Astrocyte of the hippocampus (primary cell): ENCODE measurements at regions not wholly inside any gene's neighbourhood (a gene's known extent, or its start where the extent isn't known, plus 50 kb on each side); places are given as distances from the start of the nearest gene placed in this dataset.
"Not testable (repeated sequence)": the region's sequence is repeated elsewhere in the genome, so short reads cannot be mapped to it uniquely, and the experiment has no call there.

Experiments used
- DNase-seq: peaks from one replicate; pipeline ENCODE4 v3.0.0; 2011; ENCODE audit warnings: low read depth, low spot score

DNA sequence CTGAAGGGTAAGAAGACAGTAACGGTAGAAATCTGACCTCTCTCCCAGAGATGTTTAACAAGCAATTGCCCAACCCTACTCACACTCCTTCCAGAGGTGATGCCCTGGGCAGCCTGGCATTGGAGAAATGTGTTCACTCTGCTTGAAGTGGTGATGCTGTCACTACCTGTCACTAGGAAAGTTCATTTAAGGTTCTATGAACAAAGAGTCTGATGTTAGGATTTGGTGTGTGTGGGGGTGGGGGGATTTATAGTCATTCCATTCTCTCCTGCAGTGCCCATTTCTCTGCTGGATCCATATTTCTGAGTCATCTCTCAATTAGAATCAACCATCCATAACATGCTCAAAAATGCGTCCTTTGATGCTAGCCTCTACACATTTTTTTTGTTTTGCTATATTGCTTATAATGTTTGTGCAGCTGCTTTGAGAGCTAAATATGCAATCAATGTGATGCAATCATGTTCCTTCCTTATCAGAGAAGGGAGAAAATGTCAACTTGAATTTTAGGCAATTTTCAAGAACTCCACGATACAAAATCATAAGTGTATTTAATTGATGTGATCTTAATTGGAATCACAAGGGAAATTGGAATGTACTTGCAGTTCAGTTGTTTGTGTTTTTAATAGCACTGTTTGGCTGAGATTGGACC lies 173.9 kb downstream of the DUSP10 start:
- DNase-seq: no peak

DNA sequence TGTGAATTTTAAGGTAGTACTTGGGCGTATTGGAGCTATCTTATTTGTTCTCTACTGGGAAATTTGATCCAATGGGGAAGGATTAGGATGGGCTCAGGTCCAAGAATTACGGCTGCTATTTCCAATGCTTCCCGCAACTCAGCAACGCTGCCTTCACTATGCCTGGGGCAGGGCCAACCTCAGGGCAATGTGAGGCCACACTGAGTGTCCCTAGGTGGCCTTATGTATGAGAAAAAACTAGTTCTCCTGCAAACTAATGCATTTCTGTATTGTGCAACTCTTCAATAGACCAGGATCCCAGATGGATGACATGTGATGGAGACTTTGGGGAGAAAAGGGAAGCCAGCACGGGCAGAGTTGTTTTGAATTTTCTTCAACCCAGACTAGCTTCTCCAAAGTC lies 168.1 kb downstream of the DUSP10 start:
- no peak for DNase-seq

DNA sequence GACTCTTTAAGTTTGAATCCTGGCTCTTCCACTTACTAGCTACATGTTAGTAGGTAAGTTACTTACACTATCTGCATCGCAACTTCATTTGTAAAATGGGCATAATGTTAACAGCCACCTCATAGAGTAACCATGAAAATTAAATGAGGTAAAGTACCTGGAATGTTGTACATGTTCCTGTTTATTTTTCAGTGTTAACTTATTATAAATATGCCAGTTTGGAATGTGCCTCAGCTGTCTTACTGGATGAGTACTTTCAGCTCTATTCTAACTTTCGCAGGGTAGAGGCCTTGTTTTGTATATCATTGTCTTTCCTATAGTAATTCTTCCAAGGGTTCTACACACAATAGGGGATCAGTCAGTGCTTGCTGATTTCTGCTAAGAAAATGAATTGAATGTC lies 167.4 kb downstream of the DUSP10 start:
- DNase-seq: peak; percentile 15

DNA sequence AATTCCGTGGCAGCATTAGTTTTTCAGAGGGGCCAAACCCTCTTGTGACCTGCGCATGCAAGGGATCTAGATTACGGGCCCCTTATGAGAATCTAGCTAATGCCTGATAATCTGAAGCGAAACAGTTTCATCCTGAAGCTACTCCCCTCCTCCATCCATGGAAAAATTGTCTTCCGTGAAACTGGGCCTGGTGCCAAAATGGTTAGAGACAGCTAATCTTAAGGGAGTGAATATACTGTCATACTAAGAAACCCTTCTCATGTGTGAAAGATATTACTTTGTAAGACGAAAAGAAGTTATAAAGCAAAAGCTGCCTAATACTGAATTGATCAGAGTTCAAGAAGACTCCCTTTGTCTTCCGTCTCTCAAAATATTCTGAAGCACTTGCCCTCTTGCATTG lies 166.3 kb downstream of the DUSP10 start:
- no peak for DNase-seq

DNA sequence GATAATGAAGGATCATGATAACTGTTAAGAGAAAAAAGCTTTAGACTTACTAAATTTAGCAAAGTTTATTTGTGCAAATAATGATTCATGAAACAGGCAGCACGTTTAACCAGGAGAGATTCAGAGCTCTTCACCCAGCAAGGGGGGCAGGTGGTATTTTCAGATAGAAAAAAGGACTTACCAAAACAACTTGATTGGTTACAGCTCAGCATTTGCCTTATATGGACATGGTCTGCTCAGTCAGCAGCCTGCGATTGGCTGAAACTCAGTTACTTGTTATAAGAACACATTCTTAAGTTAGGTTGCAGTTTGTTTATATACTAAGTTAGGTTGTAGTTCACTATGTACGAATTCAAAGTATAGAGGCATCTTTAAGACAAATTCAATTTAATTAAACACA lies 165.6 kb downstream of the DUSP10 start:
- peak; percentile 53 for DNase-seq

DNA sequence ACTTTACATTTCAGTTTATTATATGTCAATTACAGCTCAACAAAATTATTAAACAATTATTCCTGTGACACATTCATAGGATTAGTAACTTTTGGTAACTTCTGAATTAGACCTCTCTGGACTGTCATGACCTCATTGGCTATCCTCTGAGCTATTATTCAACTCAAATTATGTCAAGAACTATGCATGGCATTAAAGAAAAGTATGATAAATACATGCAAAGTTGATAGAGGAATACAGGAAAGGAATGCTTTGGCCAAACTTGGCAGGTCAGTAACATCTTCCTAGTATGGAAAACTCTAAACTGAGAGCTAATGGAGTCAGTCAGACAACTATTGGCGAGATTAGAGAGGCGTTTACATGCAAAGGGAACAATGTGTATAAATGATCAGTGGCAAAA lies 158.4 kb downstream of the DUSP10 start:
- DNase-seq: no peak

DNA sequence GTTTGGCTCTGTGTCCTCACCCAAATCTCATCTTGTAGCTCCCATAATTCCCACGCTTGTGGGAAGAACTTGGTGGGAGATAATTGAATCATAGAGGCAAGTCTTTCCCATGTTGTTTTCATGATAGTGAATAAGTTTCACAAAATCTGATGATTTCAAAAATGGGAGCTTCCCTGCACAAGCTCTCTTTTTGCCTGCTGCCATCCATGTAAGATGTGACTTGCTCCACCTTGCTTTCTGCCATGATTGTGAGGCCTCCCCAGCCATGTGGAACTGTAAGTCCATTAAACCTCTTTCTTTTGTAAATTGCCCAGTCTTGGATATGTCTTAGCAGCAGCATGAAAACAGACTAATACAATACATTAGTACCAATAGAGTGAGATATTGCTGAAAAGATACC lies 154.9 kb downstream of the DUSP10 start:
- DNase-seq: not testable (repeated sequence)

DNA sequence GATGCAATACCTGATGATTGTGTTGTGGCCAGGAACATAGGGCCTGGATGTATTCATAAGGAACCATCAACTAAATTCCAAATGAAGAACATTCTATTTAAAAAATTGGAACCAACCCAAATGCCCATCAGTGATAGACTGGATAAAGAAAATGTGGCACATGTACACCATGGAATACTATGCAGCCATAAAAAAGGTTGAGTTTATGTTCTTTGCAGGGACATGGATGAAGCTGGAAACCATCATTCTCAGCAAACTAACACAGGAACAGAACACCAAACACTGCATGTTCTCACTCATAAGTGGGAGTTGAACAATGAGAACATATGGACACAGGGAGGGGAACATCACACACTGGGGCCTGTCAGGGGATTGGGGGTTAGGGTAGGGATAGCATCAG lies 150.6 kb downstream of the DUSP10 start:
- not testable (repeated sequence) for DNase-seq

DNA sequence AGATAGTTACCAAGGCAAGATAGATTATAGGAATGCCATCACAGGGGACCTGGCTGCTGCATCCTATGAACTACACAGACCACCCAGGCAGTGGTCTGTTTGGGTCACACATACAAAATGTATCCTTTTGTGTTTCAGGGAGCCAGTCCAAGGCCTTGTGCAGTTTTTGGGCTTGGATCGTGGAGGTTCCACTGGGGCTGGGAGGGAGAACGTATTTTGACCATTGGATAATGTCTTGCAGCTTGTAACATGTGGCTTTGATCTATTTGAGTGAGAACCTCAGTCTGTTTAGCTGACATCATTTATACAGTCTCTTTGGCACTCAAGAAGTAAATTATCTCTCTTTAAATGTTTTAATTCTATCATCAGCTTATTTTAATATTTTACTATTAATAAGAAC lies 147.3 kb downstream of the DUSP10 start:
- DNase-seq: no peak

DNA sequence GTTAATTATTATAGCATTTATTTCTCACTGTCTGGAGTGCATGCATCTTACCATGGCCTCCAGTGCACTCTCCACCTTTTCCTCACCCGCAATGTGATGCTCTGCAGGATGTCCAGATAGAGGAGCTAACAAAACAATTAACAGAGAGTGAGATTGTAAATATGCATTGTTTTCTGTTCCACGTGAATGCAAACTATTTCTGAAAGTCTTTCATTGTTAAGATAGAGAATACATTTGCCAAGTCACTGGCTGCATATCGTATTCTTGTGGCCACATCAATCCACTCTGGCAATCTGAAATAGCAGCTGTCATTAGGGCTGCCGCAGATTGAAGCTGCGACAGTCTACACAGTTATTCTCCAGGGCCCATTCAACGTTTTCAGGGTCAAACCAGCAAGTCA lies 143.8 kb downstream of the DUSP10 start:
- DNase-seq: no peak

DNA sequence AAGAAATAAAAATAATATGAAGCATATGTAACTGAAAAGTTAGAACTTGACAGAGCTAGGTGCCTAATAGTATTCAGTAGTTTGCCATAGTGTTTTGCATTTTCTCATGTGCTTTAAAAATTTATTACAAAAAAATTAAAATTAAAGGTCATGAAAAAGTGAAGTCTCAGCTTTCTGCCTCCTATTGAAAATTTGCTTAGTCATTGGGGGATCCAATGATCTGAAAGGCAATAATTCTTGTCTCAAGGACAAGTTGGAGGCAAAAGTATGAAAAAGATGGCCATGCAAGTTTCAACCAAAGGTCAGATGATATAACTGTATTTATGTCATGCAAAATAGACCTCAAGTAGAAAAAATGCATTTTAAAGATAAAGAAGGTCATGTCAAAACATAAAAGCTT lies 140.7 kb downstream of the DUSP10 start:
- no peak for DNase-seq

DNA sequence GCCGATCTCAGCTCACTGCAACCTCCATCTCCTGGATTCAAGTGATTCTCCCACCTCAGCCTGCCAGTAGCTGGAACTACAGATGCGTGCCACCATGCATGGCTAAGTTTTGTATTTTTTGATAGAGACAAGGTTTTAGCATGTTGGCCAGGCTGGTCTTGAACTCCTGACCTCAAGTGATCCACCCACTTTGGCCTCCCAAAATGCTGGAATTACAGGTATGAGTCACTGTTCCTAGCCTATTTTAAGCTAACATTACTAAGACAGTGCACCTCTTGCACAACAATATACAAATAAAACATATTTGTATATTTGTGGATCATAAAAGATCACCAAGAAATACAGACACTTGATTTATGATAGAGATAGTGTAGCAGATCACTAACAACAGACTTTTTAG lies 139.1 kb downstream of the DUSP10 start:
- DNase-seq: no peak

DNA sequence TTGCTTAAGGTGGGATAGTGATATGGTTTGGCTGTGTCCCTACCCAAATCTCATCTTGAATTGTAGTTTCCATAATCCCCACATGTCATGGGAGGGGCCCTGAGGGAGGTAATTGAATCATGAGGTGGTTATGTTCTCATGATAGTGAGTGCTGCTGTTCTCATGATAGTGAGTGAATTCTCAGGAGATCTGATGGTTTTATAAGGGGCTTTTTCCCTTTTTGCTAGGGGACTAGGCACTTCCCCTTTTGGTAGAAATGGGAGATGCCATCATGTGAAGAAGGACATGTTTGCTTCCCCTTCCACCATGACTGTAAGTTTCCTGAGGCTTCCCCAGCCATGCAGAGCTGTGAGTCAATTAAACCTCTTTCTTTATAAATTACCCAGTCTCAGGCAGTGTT lies 137.5 kb downstream of the DUSP10 start:
- DNase-seq: not testable (repeated sequence)

DNA sequence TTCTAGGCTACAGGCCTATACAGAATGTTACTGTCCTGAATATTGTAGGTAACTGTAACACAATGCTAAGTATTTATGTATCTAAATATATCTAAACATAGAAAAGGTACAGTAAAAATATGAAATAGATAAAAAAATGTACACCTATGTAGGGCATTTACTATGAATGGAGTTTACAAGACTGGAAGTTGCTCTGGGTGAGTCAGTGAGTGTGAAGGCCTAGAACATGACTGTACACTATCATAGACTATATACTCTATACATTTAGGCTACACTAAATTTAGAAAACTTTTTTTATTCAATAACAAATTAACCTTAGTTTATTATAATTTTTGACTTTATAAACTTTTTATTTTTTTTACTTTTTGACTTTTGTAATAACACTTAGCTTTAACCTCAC lies 136.9 kb downstream of the DUSP10 start:
- DNase-seq: no peak

DNA sequence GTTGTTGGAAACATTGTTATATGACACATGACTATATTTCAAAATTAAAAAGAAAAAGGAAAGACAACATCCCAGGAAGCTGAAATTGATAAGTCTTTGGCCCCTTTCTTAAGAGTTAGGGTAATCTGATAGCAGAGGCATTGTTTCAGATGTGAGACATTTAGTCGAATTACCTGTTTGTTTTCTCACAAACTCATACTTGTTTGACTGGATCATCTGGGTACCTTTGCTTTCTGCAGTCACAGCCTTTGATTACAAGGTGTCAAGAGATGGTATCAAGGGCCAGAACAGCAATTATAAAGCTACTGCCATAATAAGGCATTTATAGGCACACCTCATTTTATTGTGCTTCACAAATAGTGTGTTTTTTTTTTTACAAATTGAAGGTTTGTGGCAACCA lies 136.3 kb downstream of the DUSP10 start:
- no peak for DNase-seq

DNA sequence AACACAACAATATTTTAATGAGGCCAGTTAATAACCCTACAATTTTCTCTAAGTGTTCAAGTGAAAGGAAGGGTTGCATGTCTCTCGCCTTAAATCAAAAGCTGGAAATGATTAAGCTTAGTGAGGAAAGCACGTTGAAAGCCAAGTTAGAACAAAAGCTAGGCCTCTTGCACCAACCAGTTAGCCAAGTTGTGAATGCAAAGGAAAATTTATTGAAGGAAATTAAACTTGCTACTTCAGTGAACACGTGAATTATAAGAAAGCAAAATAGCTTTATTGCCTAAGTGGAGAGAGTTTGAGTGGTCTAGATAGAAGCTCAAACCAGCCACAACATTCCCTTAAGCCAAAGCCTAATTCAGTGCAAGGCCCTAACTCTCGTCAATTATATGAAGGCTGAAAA lies 135.6 kb downstream of the DUSP10 start:
- DNase-seq: no peak

DNA sequence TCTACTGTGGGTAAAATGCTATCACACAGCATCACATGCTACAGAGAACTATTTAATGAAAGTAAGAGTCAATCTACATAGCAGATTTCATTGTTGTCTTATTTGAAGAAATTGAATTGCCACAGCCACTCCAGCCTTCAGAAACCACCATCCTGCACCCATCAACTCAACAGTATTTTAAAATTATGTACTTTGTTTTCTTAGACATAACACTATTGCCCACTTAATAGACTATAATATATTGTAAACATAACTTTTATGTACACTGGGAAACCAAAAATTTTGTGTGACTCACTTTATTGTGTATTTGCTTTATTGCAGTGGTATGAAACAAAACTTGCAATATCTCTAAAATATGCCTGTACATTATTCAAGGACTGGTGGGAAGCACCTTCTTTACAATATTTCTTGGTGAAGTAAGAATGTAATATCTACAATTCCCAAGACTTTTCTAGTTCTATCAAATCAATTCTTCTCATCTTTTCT lies 133.0 kb downstream of the DUSP10 start:
- no peak for DNase-seq

DNA sequence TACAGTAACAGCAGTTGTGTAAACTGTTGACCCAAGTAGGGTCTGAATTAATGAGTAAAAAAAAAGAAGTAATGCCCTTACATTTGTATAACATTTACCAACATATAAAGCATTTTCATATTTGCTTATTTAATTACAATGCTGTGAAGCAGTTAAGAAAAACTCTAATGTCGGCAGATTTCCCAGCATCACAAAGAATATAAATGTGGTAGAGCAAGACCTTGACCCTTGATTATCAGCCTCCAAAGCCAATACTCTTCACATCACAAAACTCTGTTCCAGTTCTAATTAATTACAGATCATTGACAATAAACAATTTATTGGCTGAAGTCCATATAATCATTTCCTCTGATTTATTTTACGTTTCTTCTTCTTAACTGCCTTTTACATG lies 130.2 kb downstream of the DUSP10 start:
- no peak for DNase-seq

DNA sequence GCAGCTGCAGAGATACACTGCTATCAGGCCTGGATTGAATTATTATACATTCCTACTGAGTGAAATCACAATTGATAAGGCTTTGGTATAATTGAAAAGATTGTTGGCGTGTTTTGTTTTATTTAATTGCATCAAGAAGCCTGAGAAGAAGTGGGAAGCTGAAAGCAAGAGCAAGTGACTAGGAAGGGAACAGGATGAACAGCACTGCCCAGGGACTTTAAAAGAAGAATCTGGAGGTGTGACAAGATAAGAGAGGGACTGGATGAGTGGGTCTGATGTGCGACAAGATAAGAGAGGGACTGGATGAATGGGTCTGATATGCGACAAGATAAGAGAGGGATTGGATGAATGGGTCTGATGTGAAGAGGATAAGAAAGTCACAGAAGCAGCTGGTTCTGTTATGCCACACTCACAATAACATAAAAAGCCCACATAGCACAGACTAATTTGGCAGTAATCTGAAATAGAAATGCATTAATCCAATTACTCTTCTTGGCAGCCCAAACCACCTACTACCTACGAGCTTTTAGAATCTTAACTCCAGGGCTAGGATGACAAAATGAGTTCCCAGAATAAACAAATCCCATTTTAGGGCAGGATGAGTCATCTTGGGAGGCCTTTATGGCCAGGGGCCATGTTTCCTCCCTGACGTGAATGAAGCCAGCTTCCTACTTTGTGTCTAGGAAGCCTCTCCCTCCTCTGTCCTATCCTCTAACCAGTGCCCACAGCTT lies 129.7 kb downstream of the DUSP10 start:
- peak; percentile 73 for DNase-seq

DNA sequence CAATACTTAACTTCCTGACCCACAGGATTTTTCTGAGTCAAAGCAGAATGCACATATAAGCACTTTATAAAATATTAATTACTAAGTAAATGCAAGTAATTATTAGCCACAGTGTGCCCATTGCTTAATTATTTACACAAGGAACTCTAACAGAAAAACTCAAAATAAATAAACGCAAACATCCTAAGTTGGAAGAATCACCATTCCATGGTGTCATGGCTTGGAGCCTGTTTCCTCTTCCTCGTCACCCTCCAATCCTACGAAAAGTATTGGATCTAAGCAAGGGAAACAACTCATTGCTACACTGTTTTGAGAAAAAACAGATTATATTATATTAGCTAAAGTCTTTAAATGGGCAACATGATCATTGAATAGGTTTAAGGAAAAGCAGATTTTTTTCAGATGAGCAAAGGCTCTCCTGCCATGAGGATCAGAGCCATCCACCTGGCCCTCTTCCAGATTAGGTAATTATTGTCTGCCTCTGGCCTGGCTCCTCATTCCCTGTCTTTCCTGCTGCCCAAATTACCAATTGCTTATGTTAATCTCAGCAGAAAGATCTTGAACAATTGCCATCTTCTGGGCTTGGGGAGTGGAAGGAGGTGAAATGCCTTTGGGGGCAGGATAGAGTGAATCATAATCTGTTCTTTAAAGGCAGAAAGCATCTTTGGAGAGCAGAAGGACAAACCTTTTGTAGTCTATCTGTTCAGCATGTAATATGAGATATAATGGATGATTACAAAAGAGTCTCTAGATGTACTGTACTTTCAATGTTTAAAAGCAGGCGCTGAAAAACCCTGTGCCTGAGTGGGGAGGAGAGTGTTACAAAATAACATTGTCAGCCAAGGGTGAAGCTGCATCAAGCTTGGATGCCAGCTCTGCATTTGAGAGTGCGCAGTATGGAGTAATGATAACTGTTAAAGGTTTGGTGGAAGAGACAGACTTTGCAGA lies 121.2 kb downstream of the DUSP10 start:
- DNase-seq: peak; percentile 9

DNA sequence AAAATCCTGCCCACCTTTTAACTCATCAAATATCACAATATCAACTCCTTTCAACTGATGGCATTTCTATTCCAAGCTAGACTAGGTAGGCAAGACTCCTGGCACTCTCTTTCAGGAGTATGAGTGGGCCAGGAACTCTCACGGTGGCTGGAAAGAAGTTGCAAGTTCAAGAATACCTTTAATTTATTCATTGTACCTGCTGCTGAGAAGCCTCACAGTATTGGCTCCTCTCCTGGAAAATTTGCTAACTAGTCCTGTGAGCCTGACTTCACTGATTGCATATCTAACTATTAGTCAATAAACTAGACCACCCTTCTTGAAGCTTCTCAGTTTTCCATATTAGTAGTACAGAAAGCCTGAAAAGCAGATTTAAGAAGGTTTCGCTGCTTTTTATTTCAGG lies 120.2 kb downstream of the DUSP10 start:
- DNase-seq: no peak

DNA sequence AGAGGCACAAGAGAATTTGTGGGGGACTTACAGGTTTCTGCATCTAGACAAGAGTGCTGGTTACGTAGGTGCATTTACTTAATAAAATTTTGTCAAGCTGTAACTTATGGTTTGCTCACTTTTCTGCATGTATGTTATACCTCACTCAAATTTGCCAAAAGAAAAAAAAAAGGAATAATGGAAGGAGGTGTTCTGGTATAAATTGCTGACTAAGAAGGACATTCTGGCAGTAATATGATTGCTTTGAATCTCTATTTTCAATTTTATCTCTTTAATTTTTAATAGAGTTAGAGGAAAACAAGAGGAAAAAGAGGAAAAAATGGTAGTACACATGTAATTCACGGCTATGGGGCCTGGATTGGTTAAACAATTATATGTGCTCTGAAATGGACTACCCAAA lies 119.5 kb downstream of the DUSP10 start:
- no peak for DNase-seq
